Epithelial cell of proximal tubule (primary cell): ENCODE measurements at regions not wholly inside any gene's neighbourhood (a gene's known extent, or its start where the extent isn't known, plus 50 kb on each side); places are given as distances from the start of the nearest gene placed in this dataset.

Source experiments
- DNase-seq: peaks from one replicate; pipeline ENCODE4 v3.0.0-alpha.2; 2011; ENCODE audit warnings: low read depth
- H3K4me3 ChIP-seq: 2 replicates; pipeline ENCODE4 v1.5.1; 2011; ENCODE audit warnings: low read depth, mild to moderate bottlenecking, low read length
- TF ChIP-seq, protein P1 (sequence below): conservative IDR thresholded peaks from 2 replicates; pipeline ENCODE4 v1.5.1; 2012; ENCODE audit warnings: low read depth, mild to moderate bottlenecking, low read length

DNA sequence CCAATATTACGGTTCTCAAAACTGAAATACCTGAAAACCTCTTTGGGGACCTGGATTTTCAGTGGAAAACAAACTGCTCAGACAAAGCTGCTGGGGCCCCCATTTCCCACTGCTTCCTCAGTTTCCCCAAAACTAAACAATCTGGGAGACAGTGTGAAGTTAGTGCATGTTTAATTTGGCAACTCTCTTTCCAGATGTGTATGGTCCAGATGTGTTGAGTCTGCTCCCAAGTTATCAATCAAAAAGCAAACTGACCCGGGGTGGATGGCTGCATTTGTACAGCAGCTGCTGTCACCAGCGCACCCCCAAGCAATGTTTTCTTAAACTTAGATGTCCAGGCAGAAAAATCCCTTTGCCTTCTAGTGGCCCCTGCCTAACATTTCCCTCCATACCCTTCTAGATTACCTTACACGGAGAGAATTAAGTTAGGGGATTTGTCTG is 136.9 kb downstream of the COPS8 start:
- DNase-seq: no peak
- no peak overlapping the region for H3K4me3 ChIP-seq
- TF ChIP-seq, protein P1, sequence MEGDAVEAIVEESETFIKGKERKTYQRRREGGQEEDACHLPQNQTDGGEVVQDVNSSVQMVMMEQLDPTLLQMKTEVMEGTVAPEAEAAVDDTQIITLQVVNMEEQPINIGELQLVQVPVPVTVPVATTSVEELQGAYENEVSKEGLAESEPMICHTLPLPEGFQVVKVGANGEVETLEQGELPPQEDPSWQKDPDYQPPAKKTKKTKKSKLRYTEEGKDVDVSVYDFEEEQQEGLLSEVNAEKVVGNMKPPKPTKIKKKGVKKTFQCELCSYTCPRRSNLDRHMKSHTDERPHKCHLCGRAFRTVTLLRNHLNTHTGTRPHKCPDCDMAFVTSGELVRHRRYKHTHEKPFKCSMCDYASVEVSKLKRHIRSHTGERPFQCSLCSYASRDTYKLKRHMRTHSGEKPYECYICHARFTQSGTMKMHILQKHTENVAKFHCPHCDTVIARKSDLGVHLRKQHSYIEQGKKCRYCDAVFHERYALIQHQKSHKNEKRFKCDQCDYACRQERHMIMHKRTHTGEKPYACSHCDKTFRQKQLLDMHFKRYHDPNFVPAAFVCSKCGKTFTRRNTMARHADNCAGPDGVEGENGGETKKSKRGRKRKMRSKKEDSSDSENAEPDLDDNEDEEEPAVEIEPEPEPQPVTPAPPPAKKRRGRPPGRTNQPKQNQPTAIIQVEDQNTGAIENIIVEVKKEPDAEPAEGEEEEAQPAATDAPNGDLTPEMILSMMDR: no peak

DNA sequence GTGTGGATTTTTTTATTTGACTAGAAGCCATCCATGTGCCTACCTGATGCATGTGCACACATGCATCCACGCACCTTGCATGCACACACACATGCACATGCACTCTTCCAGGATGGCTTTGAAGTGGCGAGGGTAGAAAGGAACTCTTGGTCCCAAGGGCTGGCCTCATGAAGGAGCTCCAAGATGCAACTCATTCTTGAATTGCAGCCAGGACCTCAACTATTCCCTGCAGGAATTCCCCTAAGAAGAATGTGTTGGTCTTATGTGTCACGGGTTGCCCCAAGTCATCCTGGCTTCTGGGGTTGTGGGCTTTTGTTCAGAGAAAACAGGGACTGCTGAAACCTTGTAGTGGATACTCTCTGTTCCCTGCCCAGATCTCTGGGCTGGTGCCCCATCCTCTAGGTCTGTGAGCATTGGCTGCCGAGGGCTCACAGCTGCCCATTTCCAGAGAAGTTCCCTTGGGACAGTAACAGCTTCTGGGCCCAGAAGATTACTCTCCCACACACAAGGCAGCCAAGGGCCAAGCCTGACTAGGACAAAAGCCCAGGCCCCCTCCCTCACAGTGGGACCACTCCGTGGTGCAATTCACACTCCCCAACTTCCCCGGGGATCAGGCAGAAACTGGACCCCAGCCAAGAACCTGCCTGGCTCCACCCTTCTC is 137.6 kb downstream of the COPS8 start:
- DNase-seq: peak; percentile 97
- TF ChIP-seq, protein P1: no peak

DNA sequence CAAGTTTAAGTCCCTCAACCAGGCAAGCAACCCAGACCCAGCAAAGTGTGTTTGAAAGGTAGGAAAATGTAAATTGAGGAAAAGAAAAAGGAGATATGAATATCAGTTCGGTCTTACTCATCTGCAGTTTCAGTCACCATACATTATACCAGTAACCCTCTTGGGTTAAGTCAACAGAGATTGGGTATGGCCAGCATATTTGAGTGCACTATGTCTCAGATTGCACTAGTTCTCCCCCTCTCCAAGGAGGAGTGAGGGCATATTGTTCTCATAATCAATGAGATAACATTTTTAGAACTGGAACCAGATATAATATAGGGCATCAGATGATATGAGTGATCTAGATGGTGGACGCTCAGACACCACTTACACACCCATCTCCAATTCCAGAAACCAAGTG is 141.5 kb downstream of the COPS8 start:
- DNase-seq: no peak
- TF ChIP-seq, protein P1: no peak

More for the DNA sequence above, 137.6 kb downstream of the COPS8 start:
- no peak overlapping the region for H3K4me3 ChIP-seq

DNA sequence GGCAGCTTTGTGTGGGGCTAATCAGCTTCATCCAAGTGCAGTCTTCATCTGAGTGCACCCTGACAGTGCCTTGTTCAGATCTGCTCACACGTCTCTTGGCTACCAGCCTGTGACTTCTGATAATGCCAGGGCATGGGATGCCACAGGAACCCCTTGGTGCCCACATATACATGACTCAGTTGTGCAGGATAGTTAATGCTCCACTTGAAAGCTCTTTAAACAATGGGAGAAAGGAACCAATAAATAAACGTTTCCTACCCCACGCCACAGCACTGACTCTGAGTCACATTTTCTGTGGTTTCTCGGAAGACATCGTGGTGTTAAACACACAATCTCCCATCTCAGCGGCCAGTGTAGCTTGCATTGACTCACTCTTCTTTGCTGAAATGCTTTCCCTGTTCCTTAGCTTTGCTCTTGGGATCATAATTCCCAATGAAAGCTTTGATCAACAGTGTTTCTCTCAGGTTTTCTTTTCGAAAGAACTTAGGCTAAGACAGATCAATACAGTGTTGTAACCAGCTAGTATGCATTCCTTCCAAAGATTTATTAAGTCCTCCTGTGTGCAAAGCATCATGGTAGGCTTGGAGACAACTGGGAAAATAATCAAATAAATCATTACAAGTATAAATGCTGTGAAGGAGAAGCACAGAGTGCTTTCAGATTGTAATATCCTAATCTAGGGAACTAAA is 142.0 kb downstream of the COPS8 start:
- no peak overlapping the region for H3K4me3 ChIP-seq
- DNase-seq: peak; percentile 97
- TF ChIP-seq, protein P1: no peak

More for the DNA sequence above, 141.5 kb downstream of the COPS8 start:
- no peak overlapping the region for H3K4me3 ChIP-seq

DNA sequence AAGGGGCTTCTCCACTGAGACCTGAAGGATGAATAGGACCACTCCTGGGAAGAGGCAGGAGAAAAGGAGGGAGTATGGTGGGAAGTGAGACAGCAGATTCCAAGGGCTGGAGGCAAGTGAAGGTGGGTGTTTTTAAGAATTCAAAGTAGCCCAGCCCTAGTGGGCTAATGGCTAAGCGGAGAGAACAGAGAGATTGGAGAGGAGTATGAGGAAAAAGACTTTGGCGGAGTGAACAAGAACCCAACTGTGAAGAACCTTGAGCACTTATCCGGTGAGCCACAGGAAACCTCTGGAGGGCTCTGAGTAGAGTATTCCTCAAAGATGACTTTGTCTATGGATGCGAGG is 142.6 kb downstream of the COPS8 start:
- DNase-seq: no peak
- TF ChIP-seq, protein P1: no peak
- no peak overlapping the region for H3K4me3 ChIP-seq

DNA sequence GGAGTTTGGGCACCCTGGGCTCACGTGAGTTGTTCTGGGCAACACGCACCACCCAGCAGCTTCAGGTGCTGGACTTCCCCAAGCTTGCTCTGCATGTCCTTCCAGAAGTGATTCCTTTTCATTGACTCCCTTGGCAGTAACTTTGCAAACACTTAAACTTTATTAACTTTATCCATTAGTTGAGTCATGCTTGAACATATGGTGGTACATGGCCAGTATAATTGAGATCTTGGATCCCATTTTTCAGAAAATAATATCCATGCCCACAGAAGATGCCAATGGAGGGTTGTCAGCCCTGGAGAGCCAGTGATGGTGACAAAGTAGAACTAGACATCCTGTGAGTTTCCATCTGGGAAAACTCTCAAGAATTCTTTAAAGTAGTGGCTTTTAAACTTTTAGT is 144.2 kb downstream of the COPS8 start:
- no peak overlapping the region for H3K4me3 ChIP-seq
- no peak for DNase-seq
- TF ChIP-seq, protein P1: no peak

DNA sequence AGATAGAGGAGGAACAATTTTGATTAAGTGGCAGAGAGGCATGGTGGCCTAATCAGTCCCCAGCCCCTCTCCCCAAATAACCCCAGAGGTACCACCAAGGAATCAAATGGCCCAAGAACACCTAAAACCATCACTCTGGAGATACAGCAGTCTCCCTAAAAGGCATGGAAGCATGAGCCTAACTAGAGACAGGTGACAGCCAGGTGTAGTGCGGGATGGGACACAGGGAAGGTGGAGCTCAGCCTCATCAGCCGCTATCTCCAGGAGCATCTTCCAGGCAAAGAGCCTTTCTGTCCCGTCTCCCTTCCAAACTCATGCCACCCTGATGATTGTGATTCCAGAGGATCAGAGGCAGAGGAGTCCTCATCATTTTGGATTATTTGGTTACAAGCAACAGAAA is 144.7 kb downstream of the COPS8 start:
- no peak overlapping the region for H3K4me3 ChIP-seq
- DNase-seq: no peak
- TF ChIP-seq, protein P1: no peak
